IPS-18c (cell line): ENCODE measurements at regions not wholly inside any gene's neighbourhood (a gene's known extent, or its start where the extent isn't known, plus 50 kb on each side); places are given as distances from the start of the nearest gene placed in this dataset.
"Not testable (repeated sequence)": the region's sequence is repeated elsewhere in the genome, so short reads cannot be mapped to it uniquely, and the experiment has no call there.

Source experiments
- H3K4me3 ChIP-seq: 2 replicates; pipeline ENCODE4 v1.7.0; 2013; ENCODE audit warnings: low read depth, mild to moderate bottlenecking, low read length, moderate library complexity; ENCODE audit not compliant: insufficient read depth
- H3K9me3 ChIP-seq: one replicate; pipeline ENCODE4 v1.6.1; 2013; ENCODE audit warnings: mild to moderate bottlenecking, low read length, moderate library complexity; ENCODE audit not compliant: control insufficient read depth, insufficient read depth

DNA sequence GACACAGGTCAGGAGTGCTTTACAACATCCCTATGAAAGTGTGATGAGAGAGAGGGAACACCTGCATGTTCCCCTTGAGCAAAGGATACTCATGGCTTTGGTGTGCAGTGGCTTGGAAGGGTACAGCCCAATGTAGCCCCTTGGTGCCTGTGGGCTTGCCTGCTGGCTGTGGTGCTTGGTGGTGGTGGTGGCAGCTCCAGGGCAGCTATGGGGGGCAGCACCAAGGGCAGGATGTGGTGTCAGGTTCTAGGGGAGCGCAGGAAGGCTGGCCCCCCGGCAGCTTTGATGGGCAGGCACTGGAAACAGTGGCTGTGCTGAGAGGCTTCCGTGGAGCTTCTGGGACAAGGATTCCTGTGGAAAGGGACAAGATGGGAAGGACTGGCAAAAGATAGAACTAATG, 464.0 kb upstream of the ZMIZ1 start:
- Histone ChIP-seq H3K4me3 (no peak overlapping the region), H3K9me3 (no peaks in the 10 kb centered on the region)

DNA sequence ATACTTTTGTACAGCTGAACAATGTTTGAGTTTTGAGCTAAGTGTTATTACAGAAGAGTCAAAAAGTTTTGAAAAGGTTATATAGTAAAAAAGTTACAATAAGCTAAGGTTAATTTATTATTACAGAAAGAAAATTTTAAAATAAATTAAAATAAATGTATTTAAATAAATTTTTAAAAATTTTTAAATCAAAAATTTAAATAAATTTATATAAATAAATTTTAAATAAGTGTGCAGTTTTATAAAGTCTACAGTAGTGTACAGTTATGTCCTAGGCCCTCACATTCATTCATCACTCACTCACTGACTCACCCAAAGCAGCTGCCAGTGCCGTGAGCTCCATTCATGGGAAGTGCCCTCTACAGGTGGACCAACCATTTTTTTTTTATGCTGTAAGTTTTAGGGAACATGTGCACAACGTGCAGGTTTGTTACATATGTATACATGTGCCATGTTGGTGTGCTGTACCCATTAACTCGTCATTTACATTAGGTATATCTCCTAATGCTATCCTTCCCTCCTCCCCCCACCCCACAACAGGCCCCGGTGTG, 462.9 kb upstream of the ZMIZ1 start:
- Histone ChIP-seq H3K4me3 (no peak overlapping the region), H3K9me3 (no peaks in the 10 kb centered on the region)

DNA sequence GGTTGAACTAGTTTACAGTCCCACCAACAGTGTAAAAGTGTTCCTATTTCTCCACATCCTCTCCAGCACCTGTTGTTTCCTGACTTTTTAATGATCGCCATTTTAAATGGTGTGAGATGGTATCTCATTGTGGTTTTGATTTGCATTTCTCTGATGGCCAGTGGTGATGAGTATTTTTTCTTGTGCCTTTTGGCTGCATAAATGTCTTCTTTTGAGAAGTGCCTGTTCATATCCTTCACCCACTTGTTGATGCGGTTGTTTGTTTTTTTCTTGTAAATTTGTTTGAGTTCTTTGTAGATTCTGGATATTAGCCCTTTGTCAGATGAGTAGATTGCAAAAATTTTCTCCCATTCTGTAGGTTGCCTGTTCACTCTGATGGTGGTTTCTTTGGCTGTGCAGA, 462.0 kb upstream of the ZMIZ1 start:
- not testable (repeated sequence) for H3K4me3 ChIP-seq, H3K9me3 ChIP-seq

DNA sequence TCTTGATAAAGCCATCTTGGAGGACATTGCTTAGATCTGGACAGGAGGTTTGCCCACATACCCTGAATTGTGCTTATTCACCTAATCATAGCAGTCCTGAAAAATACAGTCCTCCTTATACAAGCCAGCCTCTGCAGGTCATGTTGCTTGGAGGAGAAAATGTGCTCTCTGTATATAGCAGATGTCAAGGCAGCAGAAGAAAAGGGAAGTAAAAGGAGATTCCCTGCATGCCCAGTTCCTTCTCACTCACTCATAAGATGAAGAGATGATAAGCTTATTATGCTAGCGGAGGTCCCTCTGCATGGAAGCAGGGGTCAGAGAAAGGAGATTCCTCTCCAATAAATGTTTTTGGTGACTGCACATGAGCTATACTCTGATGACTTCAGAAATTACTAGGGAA, 458.8 kb upstream of the ZMIZ1 start:
- H3K9me3 ChIP-seq, result no peaks in the 10 kb centered on the region
- H3K4me3 ChIP-seq, result no peak overlapping the region

DNA sequence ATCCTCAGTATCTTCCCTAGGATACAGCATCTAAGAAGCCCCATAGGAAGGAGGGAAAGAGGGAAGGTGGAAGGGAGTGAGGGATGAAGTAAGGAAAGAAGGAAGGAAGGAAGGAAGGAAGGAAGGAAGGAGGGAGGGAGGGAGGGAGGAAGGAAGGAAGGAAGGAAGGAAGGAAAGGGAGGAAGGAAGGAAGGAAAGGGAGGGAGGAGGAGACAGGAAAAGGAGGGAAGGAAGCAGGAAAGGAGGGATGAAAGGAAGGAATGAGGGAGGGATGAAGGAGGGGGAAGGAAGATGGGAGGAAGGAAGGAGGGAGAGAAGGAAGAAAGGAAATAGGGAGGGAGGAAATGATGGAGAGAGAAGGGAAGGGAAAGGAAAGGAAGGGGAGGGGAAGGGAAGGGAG, 455.6 kb upstream of the ZMIZ1 start:
- H3K4me3 ChIP-seq, result no peak overlapping the region
- no peaks in the 10 kb centered on the region for H3K9me3 ChIP-seq

DNA sequence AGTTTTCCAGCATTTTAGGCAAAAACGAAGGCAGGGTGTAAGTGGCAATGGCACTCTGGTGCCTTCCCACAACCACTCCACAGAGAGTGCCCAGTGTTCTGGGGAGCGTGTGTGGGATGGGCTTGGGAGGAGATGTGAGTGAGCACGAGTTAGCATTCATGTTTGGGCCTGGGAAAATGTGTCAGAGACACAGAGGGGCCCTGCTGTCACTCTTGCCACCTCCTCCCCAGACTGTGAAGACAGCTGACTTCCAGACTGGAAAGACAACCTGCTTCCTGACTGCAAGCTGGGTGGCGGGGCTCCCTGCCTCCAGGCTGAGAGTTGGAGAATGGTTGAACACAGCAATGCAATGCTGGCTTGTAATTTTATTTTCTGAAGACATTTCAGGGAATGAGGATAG, 454.5 kb upstream of the ZMIZ1 start:
- no peaks in the 10 kb centered on the region for H3K9me3 ChIP-seq
- H3K4me3 ChIP-seq, result no peak overlapping the region

DNA sequence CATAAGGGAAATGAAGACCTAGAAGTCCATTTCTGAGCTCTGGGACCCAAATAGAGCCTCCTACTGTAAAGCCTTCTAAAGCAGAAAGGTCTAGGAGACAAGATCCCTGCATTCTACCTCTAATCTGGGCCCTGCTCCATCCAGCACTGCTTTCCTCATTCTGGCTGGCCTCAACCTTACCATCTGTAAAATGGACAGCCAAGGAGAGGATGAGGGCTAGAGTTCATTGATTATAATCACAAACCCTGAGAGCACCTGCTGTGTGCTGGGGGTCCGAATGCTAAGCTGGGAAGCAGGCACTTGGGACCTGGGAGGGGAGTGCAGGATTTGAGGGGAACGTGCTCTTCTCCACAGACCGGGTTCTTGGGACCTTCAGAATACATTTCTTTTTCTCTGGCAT, 454.0 kb upstream of the ZMIZ1 start:
- no peak overlapping the region for H3K4me3 ChIP-seq
- H3K9me3 ChIP-seq, result no peaks in the 10 kb centered on the region

DNA sequence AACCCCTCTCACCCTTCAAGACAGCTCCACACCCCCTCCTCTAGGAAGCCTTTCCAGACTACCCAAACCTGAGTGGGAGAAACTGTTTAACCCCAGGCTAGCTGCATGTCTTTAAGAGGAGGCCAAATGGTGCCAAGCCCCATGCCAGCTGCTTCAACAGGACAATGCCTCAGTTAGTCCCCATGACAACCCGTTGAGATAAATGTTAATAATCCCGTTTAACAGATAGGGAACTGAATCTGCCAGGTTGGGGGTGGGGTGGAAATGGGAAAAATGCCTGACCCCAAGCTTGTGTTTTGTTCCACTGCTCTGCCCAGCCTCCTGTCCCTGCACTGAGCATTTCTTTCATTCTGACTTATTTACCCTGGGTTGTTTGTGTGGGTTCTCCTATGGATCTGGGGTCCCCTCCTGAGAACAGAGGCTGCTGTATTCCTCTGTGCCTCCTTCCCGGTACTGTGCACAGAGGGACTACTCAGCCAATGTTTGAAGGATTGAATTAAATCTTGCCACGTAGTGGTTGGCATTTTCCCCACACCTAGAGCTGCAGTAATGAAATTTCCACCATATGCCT, 452.6 kb upstream of the ZMIZ1 start:
- Histone ChIP-seq H3K4me3 (no peak overlapping the region), H3K9me3 (no peaks in the 10 kb centered on the region)

DNA sequence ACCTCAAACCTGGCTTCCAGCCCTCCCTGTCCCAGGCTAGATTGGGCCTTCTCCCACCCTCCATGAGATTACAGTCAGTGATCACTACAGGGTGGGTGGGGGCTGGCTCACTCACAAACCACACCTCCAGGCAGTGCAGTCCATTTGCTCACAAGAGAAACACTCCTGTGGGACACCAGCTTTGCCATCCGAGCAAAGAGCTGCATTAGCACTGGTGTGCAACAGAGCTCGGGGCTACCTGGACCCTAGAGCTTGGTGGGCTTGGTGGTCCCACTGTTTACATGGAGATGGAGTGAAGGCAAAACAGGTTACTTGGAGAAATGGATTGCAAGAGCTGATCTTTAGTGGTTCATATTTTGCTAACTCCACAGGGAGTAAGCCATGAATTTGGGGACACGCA, 451.7 kb upstream of the ZMIZ1 start:
- Histone ChIP-seq H3K9me3 (no peaks in the 10 kb centered on the region), H3K4me3 (no peak overlapping the region)

DNA sequence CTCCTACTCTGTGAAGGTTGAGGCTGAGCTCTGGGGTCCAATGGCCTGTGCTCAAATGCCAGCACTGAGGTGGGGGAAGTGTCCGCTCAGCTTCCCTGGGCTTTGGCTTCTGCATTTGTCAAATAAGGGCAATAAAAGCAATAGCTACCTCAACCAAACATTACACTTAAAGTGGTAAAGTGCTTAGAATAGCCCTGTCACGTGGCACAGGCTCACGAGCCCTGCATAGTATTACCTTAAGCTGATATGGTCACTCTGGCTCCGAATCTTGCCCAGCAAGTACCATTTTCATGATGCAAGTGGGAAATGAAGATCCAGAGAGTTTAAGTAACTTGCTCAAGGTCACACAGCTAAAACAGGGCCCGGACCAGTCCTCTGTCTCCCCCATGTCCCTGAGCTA, 451.1 kb upstream of the ZMIZ1 start:
- Histone ChIP-seq H3K9me3 (no peaks in the 10 kb centered on the region), H3K4me3 (no peak overlapping the region)

DNA sequence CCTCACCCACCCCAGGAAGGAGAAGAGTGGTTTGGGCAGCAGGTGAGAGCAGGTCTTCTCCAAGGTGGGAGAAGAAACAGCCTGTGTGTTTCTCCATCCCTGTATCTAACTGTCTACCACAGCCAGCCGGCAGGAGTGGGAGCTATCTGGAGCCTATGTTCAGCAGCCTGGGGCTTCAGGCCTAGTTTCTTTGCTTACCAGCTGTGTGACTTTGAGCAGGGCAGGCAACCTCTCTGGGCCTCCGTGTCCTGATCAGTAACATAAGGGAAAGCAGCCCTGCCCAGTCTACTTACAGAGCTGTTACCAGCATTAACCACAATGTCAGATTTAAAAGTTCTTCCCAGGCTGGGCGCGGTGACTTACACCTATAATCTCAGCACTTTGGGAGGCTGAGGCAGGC, 450.7 kb upstream of the ZMIZ1 start:
- H3K9me3 ChIP-seq, result no peaks in the 10 kb centered on the region
- no peak overlapping the region for H3K4me3 ChIP-seq

DNA sequence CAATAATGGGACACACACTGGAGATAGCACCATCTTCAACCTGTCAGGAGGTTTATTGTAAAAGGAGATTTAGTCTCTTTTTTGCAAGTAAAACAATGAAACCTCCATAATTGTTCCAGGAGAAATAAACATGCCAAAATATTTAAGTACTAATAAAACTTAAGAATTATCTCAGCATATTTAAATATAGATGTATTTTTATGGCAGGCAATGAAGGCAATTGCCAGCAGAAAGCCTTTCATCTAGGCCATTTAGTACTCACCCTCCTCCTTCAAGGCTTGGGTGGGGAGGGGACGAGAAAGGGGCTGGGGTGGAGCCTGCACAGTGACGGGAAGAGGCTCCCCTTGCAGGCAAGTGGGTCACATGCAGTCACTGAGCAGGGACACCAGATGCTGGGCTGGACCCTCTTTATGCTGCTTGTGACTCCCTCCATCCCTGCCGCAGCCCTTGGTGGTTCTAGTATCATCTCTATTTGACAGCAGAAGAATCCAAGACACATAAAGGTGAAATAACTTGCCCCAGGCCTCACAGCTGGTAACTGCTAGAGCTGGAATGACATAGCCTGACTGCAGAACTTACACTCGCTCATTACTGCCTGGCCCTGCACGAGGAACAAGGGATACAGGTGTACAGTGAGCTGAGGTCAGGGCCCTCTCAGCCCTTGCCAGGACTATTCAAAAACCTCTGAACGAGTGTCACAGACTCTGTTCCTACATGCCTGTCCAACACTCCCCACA, 449.5 kb upstream of the ZMIZ1 start:
- no peaks in the 10 kb centered on the region for H3K9me3 ChIP-seq
- H3K4me3 ChIP-seq, result no peak overlapping the region

DNA sequence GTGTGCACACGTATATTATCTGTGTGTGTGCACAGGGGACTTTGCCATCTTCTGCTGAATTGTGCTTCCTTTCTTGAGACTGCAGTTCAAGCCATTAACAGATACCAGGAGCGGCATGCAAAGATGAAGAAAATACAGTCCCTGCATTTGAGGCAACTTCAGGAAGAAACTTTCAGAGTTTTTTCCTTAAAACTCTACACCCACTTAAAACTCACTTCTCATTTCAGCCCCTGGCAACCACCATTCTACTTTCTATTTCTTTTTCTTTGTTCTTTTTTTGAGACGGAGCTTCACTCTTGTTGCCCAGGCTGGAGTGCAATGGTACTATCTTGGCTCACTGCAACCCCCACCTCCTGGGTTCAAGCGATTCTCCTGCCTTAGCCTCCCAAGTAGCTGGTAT, 448.9 kb upstream of the ZMIZ1 start:
- H3K9me3 ChIP-seq, result no peaks in the 10 kb centered on the region
- H3K4me3 ChIP-seq, result no peak overlapping the region

DNA sequence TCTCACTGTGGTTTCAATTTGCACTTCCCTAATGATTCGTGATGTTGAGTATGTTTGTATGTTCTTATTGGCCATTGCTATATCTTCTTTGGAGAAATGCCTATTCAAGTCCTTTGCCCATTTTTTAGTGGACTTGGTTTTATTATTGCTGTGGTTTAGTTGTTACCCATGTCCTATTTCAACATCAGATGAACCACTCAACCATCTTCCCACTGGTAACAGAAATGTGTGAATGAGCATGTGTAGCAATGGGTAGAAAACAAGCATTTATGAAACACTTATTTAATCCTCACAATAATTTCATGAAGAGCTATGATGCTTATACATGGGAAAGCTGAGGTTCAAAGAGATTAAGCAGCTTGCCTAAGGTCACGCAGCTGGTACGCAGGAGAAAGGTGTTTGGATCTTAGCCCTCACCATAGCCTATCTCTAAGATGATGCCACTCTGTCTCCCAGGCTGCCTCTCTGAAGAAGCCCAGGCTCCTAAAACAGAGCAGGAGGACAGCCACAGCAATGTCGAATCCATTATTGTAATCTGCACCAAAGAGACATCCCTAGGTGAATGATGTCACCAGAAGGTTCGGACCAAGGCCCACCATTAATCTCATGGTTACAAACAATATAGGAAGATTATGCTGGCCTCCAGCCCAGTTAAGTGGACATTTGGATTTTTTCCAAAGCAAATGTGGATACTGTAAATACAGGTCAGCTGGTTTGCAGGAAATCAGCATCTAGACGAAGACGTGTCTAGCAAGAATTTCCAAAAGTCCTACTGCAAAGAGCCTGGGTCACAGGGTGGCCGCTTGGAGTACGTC, 447.6 kb upstream of the ZMIZ1 start:
- Histone ChIP-seq H3K9me3 (no peaks in the 10 kb centered on the region), H3K4me3 (no peak overlapping the region)

DNA sequence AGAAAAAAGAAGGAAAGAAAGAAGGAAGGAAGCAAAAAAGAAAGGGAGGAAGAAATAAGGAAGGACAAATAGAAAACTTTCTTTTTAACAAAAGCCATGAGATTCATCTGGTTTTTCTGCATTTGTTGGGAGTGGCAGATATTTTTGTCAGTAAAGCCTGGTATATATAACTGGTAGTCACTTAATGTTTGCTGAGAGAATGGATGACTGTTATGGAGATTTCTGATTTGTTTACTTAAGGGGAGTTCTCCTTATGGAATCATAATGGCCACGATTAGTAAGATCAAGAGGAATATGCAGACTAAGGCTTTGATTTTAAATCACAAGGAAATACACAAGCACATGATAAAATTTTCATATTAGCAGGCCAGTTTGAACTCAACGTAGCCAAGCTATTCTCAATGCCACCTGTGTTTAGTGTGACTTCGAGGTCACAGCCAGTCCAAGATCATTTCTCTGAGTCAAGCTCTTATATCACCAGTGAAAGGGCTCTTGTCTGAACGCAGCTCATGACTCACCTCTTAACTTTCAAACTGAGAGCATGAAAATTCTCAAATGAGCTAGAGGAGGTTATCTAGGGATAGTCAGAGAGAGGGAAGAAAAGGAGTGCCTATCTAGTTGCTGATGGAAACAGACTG, 445.1 kb upstream of the ZMIZ1 start:
- no peaks in the 10 kb centered on the region for H3K9me3 ChIP-seq
- no peak overlapping the region for H3K4me3 ChIP-seq

DNA sequence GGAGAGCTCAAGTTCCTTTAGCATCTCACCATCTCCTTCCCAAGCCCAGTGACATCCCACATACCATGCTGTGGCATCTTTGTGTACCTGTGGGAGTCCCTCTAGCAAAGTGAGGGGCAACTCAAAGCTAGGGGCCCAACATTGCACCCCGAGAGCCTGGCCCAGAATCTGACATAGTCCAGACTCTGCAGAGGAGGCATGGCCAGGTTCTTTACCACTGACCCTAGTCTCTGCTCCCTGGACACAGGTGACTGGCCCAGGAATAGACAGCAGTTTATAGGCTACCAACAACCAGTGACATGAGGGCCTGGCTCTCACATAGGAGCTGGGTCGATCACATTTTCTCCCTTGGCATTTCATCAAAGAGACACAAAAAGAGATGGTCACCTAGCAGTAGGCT, 444.0 kb upstream of the ZMIZ1 start:
- Histone ChIP-seq H3K4me3 (no peak overlapping the region), H3K9me3 (no peaks in the 10 kb centered on the region)

DNA sequence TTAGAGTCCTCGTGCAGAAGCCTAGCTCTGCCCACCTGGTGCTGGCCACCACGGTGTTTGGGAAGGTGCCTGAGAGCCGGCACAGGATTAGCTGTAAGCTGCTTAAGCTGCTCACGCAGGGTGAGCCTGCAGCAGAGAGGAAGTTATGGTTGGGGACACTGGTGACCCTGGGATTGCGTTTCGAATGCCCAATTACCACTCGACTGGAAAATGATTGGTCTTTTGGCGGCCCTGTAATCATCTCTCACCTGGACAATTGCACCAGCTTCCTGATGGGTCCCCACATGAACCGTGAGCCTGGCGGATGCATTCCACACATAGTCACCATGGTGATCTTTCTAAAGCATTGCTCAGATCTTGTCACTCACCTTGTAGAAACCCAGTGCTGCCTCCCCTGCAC, 442.3 kb upstream of the ZMIZ1 start:
- H3K4me3 ChIP-seq, result no peak overlapping the region
- H3K9me3 ChIP-seq, result no peaks in the 10 kb centered on the region
